ENCODE measurements at regions not wholly inside any gene's neighbourhood (a gene's known extent, or its start where the extent isn't known, plus 50 kb on each side); places are given as distances from the start of the nearest gene placed in this dataset.

DNA sequence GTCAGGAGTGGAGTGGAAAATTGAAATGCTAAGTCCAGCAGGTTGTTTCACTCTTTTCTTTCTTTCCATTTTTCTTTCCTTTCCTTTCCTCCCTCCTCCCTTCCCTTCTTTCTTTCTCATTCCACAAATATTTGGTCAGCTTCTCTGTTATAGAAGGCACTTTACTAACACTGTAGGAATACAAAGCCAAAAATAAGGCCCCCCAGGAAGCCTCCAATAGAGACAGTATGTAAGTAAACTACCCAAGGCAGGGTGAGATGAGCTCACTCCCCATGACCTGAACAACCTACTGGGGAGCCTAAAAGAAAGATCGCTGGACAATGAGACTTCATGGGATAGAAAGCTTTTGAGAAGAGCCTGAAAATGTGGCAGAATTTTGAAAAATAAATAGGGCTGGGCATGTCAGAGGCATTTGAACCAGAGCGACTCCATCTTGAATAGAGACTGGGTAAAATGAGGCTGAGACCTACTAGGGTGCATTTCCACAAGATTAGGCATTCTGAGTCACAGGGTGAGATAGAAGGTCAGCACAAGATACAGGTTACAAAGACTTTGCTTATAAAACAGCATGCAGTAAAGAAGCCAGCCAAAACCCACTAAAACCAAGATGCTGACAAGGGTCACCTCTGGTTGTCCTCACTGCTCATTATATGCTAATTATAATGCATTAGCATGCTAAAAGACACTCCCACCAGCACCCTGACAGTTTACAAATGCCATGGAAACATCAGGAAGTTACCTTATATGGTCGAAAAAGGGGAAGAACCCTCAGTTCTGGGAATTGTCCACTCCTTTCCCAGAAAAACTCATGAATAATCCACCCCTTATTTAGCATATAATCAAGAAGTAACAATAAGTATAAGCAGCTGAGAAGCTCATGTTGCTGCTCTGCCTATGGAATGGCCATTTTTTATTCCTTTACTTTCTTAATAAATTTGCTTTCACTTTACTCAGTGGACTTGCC lies 158.9 kb upstream of the EGFLAM start:
- WGBS, 2 donors: 86 to 92% methylated on average over 3 of the region's 3 CpGs
- Histone ChIP-seq H3K27me3 (ENCODE audit: control insufficient read depth in 3 of 3, insufficient read depth in 3 of 3, low read length in 2 of 3) (peaks cover 0 to 6% (median 2%) of the 10 kb centered on the region in 3 donors), H3K9ac (ENCODE audit: insufficient read depth in 1 of 2, low read length in 2 of 2) (no peak overlapping the region), H3K4me3 (no peak overlapping the region), H3K27ac (ENCODE audit: low read depth in 1 of 2, low read length in 1 of 2) (no peak overlapping the region), H3K36me3 (ENCODE audit: control insufficient read depth in 4 of 4, insufficient read depth in 4 of 4, low read length in 4 of 4) (no peaks in the 10 kb centered on the region), H3K4me1 (ENCODE audit: control insufficient read depth in 5 of 5, insufficient read depth in 5 of 5, low read length in 5 of 5) (no peaks in the 10 kb centered on the region), H3K9me3 (ENCODE audit: control insufficient read depth in 4 of 4, insufficient read depth in 3 of 4, low read length in 3 of 4) (no peaks in the 10 kb centered on the region)
- no peak for ATAC-seq (ENCODE audit: insufficient read depth, low FRiP score)
- no peak for DNase-seq
- TF ChIP-seq, protein P1, sequence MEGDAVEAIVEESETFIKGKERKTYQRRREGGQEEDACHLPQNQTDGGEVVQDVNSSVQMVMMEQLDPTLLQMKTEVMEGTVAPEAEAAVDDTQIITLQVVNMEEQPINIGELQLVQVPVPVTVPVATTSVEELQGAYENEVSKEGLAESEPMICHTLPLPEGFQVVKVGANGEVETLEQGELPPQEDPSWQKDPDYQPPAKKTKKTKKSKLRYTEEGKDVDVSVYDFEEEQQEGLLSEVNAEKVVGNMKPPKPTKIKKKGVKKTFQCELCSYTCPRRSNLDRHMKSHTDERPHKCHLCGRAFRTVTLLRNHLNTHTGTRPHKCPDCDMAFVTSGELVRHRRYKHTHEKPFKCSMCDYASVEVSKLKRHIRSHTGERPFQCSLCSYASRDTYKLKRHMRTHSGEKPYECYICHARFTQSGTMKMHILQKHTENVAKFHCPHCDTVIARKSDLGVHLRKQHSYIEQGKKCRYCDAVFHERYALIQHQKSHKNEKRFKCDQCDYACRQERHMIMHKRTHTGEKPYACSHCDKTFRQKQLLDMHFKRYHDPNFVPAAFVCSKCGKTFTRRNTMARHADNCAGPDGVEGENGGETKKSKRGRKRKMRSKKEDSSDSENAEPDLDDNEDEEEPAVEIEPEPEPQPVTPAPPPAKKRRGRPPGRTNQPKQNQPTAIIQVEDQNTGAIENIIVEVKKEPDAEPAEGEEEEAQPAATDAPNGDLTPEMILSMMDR (IDR thresholded peaks at IDR 0.05; ENCODE audit: control extremely low read depth, extremely low read depth): no peak

DNA sequence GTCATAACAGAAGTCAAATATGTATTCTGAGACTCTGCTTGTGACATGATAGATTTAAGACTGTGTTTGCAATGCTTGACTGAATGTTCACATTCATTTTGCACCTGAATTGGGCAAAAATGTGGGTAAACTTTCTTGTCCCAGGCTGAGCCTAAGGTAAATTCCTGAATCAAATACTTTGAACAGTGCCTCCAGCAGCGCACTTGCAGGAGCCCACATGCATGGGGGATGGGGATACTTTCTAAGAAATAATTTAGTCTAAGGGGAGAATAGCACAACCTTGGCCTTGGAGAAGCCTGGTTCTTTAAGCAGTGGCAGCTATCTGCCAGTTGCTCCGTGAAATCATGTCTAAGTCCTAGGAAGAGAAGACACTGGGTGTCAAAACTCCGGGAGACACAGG lies 163.5 kb upstream of the EGFLAM start:
- Histone ChIP-seq H3K27ac (ENCODE audit: low read depth in 1 of 2, low read length in 1 of 2) (no peak overlapping the region), H3K36me3 (ENCODE audit: control insufficient read depth in 4 of 4, insufficient read depth in 4 of 4, low read length in 4 of 4) (no peaks in the 10 kb centered on the region), H3K4me3 (no peak overlapping the region), H3K27me3 (ENCODE audit: control insufficient read depth in 3 of 3, insufficient read depth in 3 of 3, low read length in 2 of 3) (peaks cover 0 to 6% (median 2%) of the 10 kb centered on the region in 3 donors), H3K9me3 (ENCODE audit: control insufficient read depth in 4 of 4, insufficient read depth in 3 of 4, low read length in 3 of 4) (no peaks in the 10 kb centered on the region), H3K9ac (ENCODE audit: insufficient read depth in 1 of 2, low read length in 2 of 2) (no peak overlapping the region), H3K4me1 (ENCODE audit: control insufficient read depth in 5 of 5, insufficient read depth in 5 of 5, low read length in 5 of 5) (no peaks in the 10 kb centered on the region)
- ATAC-seq (ENCODE audit: insufficient read depth, low FRiP score) (no peak), DNase-seq (no peak)
- WGBS, 2 donors: 74 to 86% methylated on average over 3 of the region's 3 CpGs
- TF ChIP-seq, protein P1 (IDR thresholded peaks at IDR 0.05; ENCODE audit: control extremely low read depth, extremely low read depth): no peak

DNA sequence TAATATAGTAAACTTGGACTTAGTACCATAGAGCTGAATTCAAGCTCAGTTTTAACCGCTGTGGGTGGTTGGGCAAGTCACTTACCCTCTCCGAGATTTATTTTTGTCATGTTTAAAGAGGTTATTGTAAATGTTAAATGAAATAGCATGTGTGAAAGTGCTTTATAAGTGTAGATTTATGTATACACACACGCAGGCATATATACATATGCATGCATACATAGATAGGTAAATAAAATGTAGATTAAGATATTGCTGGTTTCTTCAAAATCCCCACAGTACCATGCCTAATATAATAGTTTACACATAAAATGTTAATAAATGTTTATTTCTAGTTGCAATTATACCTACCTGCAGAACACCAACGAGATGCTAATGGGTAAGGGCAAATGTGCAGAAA lies 164.5 kb upstream of the EGFLAM start:
- H3K4me3 ChIP-seq: no peak overlapping the region
- ATAC-seq (ENCODE audit: insufficient read depth, low FRiP score) (no peak), DNase-seq (no peak)
- no peak overlapping the region for H3K9ac ChIP-seq (ENCODE audit: insufficient read depth in 1 of 2, low read length in 2 of 2)
- peaks cover 0 to 6% (median 2%) of the 10 kb centered on the region in 3 donors for H3K27me3 ChIP-seq (ENCODE audit: control insufficient read depth in 3 of 3, insufficient read depth in 3 of 3, low read length in 2 of 3)
- H3K27ac ChIP-seq (ENCODE audit: low read depth in 1 of 2, low read length in 1 of 2): no peak overlapping the region
- no peaks in the 10 kb centered on the region for H3K36me3 ChIP-seq (ENCODE audit: control insufficient read depth in 4 of 4, insufficient read depth in 4 of 4, low read length in 4 of 4)
- H3K4me1 ChIP-seq (ENCODE audit: control insufficient read depth in 5 of 5, insufficient read depth in 5 of 5, low read length in 5 of 5): no peaks in the 10 kb centered on the region
- TF ChIP-seq, protein P1 (IDR thresholded peaks at IDR 0.05; ENCODE audit: control extremely low read depth, extremely low read depth): no peak
- WGBS, 2 donors: 74 to 81% methylated on average over 4 of the region's 4 CpGs
- H3K9me3 ChIP-seq (ENCODE audit: control insufficient read depth in 4 of 4, insufficient read depth in 3 of 4, low read length in 3 of 4): no peaks in the 10 kb centered on the region
